AG04450 (cell line): ENCODE measurements at regions not wholly inside any gene's neighbourhood (a gene's known extent, or its start where the extent isn't known, plus 50 kb on each side); places are given as distances from the start of the nearest gene placed in this dataset.
"Not testable (repeated sequence)": the region's sequence is repeated elsewhere in the genome, so short reads cannot be mapped to it uniquely, and the experiment has no call there.

ENCODE experiments used
- CTCF ChIA-PET: fragments of 300-600, 350-600 bp; formaldehyde crosslinking; extraction: SDS; loops from one replicate; lab custom pipeline; 2022; ENCODE audit warnings: antibody characterized with exemption, inconsistent platforms; lab: Charles Lee
- POLR2A ChIA-PET: fragments of 350-600 bp; formaldehyde crosslinking; extraction: SDS; loops from one replicate; lab custom pipeline; 2021; ENCODE audit warnings: antibody characterized with exemption, inconsistent platforms; lab: Yijun Ruan, JAX
- DNase-seq: peaks from one replicate; pipeline ENCODE4 v3.0.0-alpha.2; 2011; ENCODE audit warnings: low read depth, low spot score
- H3K27ac ChIP-seq: one replicate; pipeline ENCODE4 v1.5.1; 2012; ENCODE audit warnings: low read depth, low read length, control low read depth
- H3K27me3 ChIP-seq: one replicate; pipeline ENCODE4 v1.6.0; 2012; ENCODE audit warnings: low read length; ENCODE audit not compliant: control insufficient read depth, insufficient read depth
- H3K4me3 ChIP-seq: 2 replicates; pipeline ENCODE4 v1.5.1; 2011; ENCODE audit warnings: mild to moderate bottlenecking, low read depth, low read length, control low read depth
- H3K9me3 ChIP-seq: 2 replicates; pipeline ENCODE4 v1.5.1; 2012; ENCODE audit warnings: low read length; ENCODE audit not compliant: control insufficient read depth, insufficient read depth
- CTCF ChIP-seq: IDR thresholded peaks from 2 replicates; pipeline ENCODE4 v1.5.1; 2011; ENCODE audit warnings: low read depth, low read length, control low read depth, inconsistent platforms

GRCh38 chr7:104074529-104074928 lies 85.1 kb upstream of the RELN start:
- H3K27me3 ChIP-seq = no peaks in the 10 kb centered on the region
- H3K9me3 ChIP-seq = no peaks in the 10 kb centered on the region; the same call in 1 of the 2 replicates
- H3K4me3 ChIP-seq = no peak overlapping the region
- CTCF ChIA-PET = no interaction called here
- POLR2A ChIA-PET = no interaction called here
- TF ChIP-seq CTCF = no peak
- no peak overlapping the region for H3K27ac ChIP-seq
- DNase-seq = no peak

- H3K9me3 ChIP-seq, POLR2A ChIA-PET, H3K27me3 ChIP-seq, H3K4me3 ChIP-seq, CTCF ChIA-PET, H3K27ac ChIP-seq, DNase-seq: not testable (repeated sequence)
Observed at GRCh38 chr7:104071641-104072040, 82.2 kb upstream of the RELN start.

GRCh38 chr7:104065491-104065890 lies 76.0 kb upstream of the RELN start:
- H3K27me3 ChIP-seq = no peaks in the 10 kb centered on the region
- ChIA-PET POLR2A (no interaction called here), CTCF (no interaction called here)
- H3K4me3 ChIP-seq = no peak overlapping the region
- H3K9me3 ChIP-seq = no peaks in the 10 kb centered on the region
- no peak overlapping the region for H3K27ac ChIP-seq
- no peak for TF ChIP-seq CTCF
- no peak for DNase-seq

GRCh38 chr7:104064969-104065387 lies 75.5 kb upstream of the RELN start:
- Histone ChIP-seq H3K4me3 (no peak overlapping the region), H3K27me3 (no peaks in the 10 kb centered on the region), H3K27ac (no peak overlapping the region), H3K9me3 (no peaks in the 10 kb centered on the region)
- DNase-seq = no peak
- no peak for TF ChIP-seq CTCF
- POLR2A ChIA-PET = no interaction called here
- CTCF ChIA-PET = no interaction called here

- H3K9me3 ChIP-seq, POLR2A ChIA-PET, DNase-seq, CTCF ChIA-PET, H3K27me3 ChIP-seq, H3K27ac ChIP-seq, H3K4me3 ChIP-seq: not testable (repeated sequence)
Observed at GRCh38 chr7:104063797-104064196, 74.3 kb upstream of the RELN start.

- CTCF ChIA-PET = interaction anchor here (0.7 kb wide), 2 partner anchors 11 to 70 kb away, joined by 5 to 6 read pairs; no protein-coding TSS in a partner anchor
- Histone ChIP-seq H3K9me3 (no peaks in the 10 kb centered on the region), H3K27me3 (peaks cover 3% of the 10 kb centered on the region), H3K27ac (no peak overlapping the region), H3K4me3 (no peak overlapping the region)
- POLR2A ChIA-PET = no interaction called here
- DNase-seq = no peak
- no peak for TF ChIP-seq CTCF
Observed at GRCh38 chr7:104061652-104062051, 72.2 kb upstream of the RELN start.

GRCh38 chr7:104059837-104060236 lies 70.4 kb upstream of the RELN start:
- POLR2A ChIA-PET, CTCF ChIA-PET, H3K4me3 ChIP-seq, H3K27me3 ChIP-seq, H3K27ac ChIP-seq, DNase-seq, H3K9me3 ChIP-seq: not testable (repeated sequence)
